ENCODE measurements at regions not wholly inside any gene's neighbourhood (a gene's known extent, or its start where the extent isn't known, plus 50 kb on each side); places are given as distances from the start of the nearest gene placed in this dataset.

GRCh38 chr13:69035771-69036170 is 1071.9 kb upstream of the ATXN8OS start:
- ATAC-seq (no peak), DNase-seq (ENCODE audit: low read depth, low spot score) (no peak)
- Histone ChIP-seq H3K27me3 (ENCODE audit: control insufficient read depth, insufficient read depth, low read length) (no peaks in the 10 kb centered on the region), H3K9me3 (ENCODE audit: control insufficient read depth, insufficient read depth, low read depth, low read length) (no peaks in the 10 kb centered on the region), H3K4me3 (ENCODE audit: low read depth in 2 of 2, low read length in 2 of 2) (no peak overlapping the region), H3K4me1 (ENCODE audit: control insufficient read depth, insufficient read depth, low read length) (no peaks in the 10 kb centered on the region), H3K27ac (ENCODE audit: low read length) (no peak overlapping the region), H3K36me3 (ENCODE audit: control insufficient read depth, insufficient read depth, low read length) (no peaks in the 10 kb centered on the region)
- POLR2A ChIA-PET, result no interaction called here
- intact Hi-C loops (cut with micrococcal nuclease; ENCODE audit: unreplicated experiment) (no loop called here), in situ Hi-C loops (cut with HindIII; ENCODE audit: low pct_unique_long_range_greater_than_20kb, low sequenced_read_pairs) (no loop called here)
- TF ChIP-seq CTCF (IDR thresholded peaks at IDR 0.05), result no peak
- no peak for TF ChIP-seq REST (IDR thresholded peaks at IDR 0.05; ENCODE audit: insufficient read depth in 1 of 2, low read depth in 2 of 2, low read length in 1 of 2)
- TF ChIP-seq POLR2AphosphoS5 (IDR thresholded peaks at IDR 0.05; ENCODE audit: low read depth, low read length), result no peak
- no peak for TF ChIP-seq SIN3A (IDR thresholded peaks at IDR 0.05; ENCODE audit: borderline replicate concordance, insufficient read depth, low read depth, low read length)
- no peak for TF ChIP-seq TCF7L2 (IDR thresholded peaks at IDR 0.05; ENCODE audit: low read depth, low read length)
- no TSS peak for BruUV-seq (replicated peaks)
- CTCF ChIA-PET, result no interaction called here

- Histone ChIP-seq H3K27me3 (ENCODE audit: control insufficient read depth, insufficient read depth, low read length) (no peaks in the 10 kb centered on the region), H3K9me3 (ENCODE audit: control insufficient read depth, insufficient read depth, low read depth, low read length) (no peaks in the 10 kb centered on the region), H3K36me3 (ENCODE audit: control insufficient read depth, insufficient read depth, low read length) (no peaks in the 10 kb centered on the region), H3K27ac (ENCODE audit: low read length) (no peak overlapping the region), H3K4me1 (ENCODE audit: control insufficient read depth, insufficient read depth, low read length) (no peaks in the 10 kb centered on the region), H3K4me3 (ENCODE audit: low read depth in 2 of 2, low read length in 2 of 2) (no peak overlapping the region)
- no TSS peak for BruUV-seq (replicated peaks)
- in situ Hi-C loops (cut with HindIII; ENCODE audit: low pct_unique_long_range_greater_than_20kb, low sequenced_read_pairs), result no loop called here
- ChIA-PET CTCF (no interaction called here), POLR2A (no interaction called here)
- intact Hi-C loops (cut with micrococcal nuclease; ENCODE audit: unreplicated experiment), result no loop called here
- no peak for ATAC-seq
- no peak for DNase-seq (ENCODE audit: low read depth, low spot score)
- no peak for TF ChIP-seq TCF7L2 (IDR thresholded peaks at IDR 0.05; ENCODE audit: low read depth, low read length)
- TF ChIP-seq CTCF (IDR thresholded peaks at IDR 0.05), result no peak
- no peak for TF ChIP-seq SIN3A (IDR thresholded peaks at IDR 0.05; ENCODE audit: borderline replicate concordance, insufficient read depth, low read depth, low read length)
- TF ChIP-seq REST (IDR thresholded peaks at IDR 0.05; ENCODE audit: insufficient read depth in 1 of 2, low read depth in 2 of 2, low read length in 1 of 2), result no peak
- TF ChIP-seq POLR2AphosphoS5 (IDR thresholded peaks at IDR 0.05; ENCODE audit: low read depth, low read length), result no peak
These were observed 1078.7 kb upstream of the ATXN8OS start for GRCh38 chr13:69028936-69029335.
